GM23248 (cell line): ENCODE measurements at regions not wholly inside any gene's neighbourhood (a gene's known extent, or its start where the extent isn't known, plus 50 kb on each side); places are given as distances from the start of the nearest gene placed in this dataset.

Experiments used
- EZH2 ChIP-seq: fragments of 200-600 bp; sonication (generic); IDR thresholded peaks from 2 replicates; pipeline ENCODE4 v1.6.1; 2018; ENCODE audit warnings: antibody characterized with exemption, mild to moderate bottlenecking; ENCODE audit not compliant: insufficient read depth, poor library complexity, severe bottlenecking
- EZH2phosphoT487 ChIP-seq: fragments of 200-600 bp; sonication (generic); IDR thresholded peaks from 2 replicates; pipeline ENCODE4 v1.6.1; 2018; ENCODE audit warnings: antibody characterized with exemption, moderate library complexity, mild to moderate bottlenecking, low read depth; ENCODE audit not compliant: insufficient read depth

DNA sequence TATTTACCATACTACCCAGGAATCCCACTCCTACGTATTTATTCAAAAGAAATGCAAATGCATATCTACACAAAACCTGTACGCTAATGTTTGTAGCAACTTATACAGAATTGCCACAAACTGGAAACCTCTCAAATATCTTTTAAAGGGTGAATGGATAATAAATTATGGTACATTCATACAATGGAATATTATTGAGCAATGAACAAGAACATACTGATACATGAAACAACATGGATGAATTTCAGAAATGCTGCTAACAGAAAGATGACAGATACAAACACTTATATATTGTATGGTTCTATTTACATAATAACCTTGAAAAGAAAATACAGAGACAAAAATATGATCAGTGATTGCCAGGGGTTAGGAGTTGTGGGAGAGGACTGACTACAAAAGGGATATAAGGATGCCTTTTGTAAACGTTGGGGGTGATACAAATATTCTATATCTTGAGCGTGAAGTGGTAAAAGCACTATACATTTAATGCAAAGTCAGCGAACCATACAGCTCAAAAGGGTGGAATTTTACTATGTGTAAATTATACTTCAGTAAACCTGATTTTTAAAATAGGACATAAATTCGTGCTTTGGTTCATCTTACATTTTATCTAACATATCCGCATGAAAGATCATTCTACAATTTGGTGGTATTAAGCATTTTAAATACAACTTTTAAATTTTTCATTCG is 55.0 kb upstream of the FOXB1 start:
- no peak for TF ChIP-seq EZH2
- TF ChIP-seq EZH2phosphoT487: no peak
